ENCODE measurements at regions not wholly inside any gene's neighbourhood (a gene's known extent, or its start where the extent isn't known, plus 50 kb on each side); places are given as distances from the start of the nearest gene placed in this dataset.

- H3K4me1 ChIP-seq: no peaks in the 10 kb centered on the region
- H3K9me3 ChIP-seq: no peaks in the 10 kb centered on the region
- H3K27ac ChIP-seq: no peak overlapping the region
- intact Hi-C loops (cut with DNase I; ENCODE audit: low total_unique reads): no loop called here
- H3K36me3 ChIP-seq: no peaks in the 10 kb centered on the region
- ATAC-seq: no peak
- H3K4me3 ChIP-seq: no peak overlapping the region
- no peaks in the 10 kb centered on the region for H3K27me3 ChIP-seq
- no peak for DNase-seq
- in situ Hi-C loops (cut with MboI; ENCODE audit: low sequenced_read_pairs in 4 of 4): no loop called here
- no peak for TF ChIP-seq POLR2A (IDR thresholded peaks at IDR 0.05)
- TF ChIP-seq CTCF (IDR thresholded peaks at IDR 0.05 in 4 of 5, conservative IDR thresholded peaks at IDR 0.05 in 1 of 5): no peak
These were observed 1176.2 kb downstream of the PCDH7 start for GRCh38 chr4:31896349-31896748.

GRCh38 chr4:31905363-31905762 lies 1185.2 kb downstream of the PCDH7 start:
- H3K27ac ChIP-seq: no peak overlapping the region
- H3K36me3 ChIP-seq: no peaks in the 10 kb centered on the region
- ATAC-seq (no peak), DNase-seq (no peak)
- H3K9me3 ChIP-seq: no peaks in the 10 kb centered on the region
- no peak for TF ChIP-seq CTCF (IDR thresholded peaks at IDR 0.05 in 4 of 5, conservative IDR thresholded peaks at IDR 0.05 in 1 of 5)
- no peak for TF ChIP-seq POLR2A (IDR thresholded peaks at IDR 0.05)
- no peaks in the 10 kb centered on the region for H3K4me1 ChIP-seq
- no peaks in the 10 kb centered on the region for H3K27me3 ChIP-seq
- in situ Hi-C loops (cut with MboI; ENCODE audit: low sequenced_read_pairs in 4 of 4) (no loop called here), intact Hi-C loops (cut with DNase I; ENCODE audit: low total_unique reads) (no loop called here)
- no peak overlapping the region for H3K4me3 ChIP-seq

- in situ Hi-C loops (cut with MboI; ENCODE audit: low sequenced_read_pairs in 4 of 4) (no loop called here), intact Hi-C loops (cut with DNase I; ENCODE audit: low total_unique reads) (no loop called here)
- no peak overlapping the region for H3K4me3 ChIP-seq
- DNase-seq (no peak), ATAC-seq (no peak)
- no peaks in the 10 kb centered on the region for H3K27me3 ChIP-seq
- TF ChIP-seq POLR2A (IDR thresholded peaks at IDR 0.05): no peak
- TF ChIP-seq CTCF (IDR thresholded peaks at IDR 0.05 in 4 of 5, conservative IDR thresholded peaks at IDR 0.05 in 1 of 5): no peak
- H3K36me3 ChIP-seq: no peaks in the 10 kb centered on the region
- no peaks in the 10 kb centered on the region for H3K4me1 ChIP-seq
- no peak overlapping the region for H3K27ac ChIP-seq
- peaks cover 0 to 5% (median 0%) of the 10 kb centered on the region in 3 donors for H3K9me3 ChIP-seq
These were observed 1188.1 kb downstream of the PCDH7 start for GRCh38 chr4:31908261-31908660.

- no peak overlapping the region for H3K4me3 ChIP-seq
- no peaks in the 10 kb centered on the region for H3K27me3 ChIP-seq
- TF ChIP-seq CTCF (IDR thresholded peaks at IDR 0.05 in 4 of 5, conservative IDR thresholded peaks at IDR 0.05 in 1 of 5) (no peak), POLR2A (IDR thresholded peaks at IDR 0.05) (no peak)
- intact Hi-C loops (cut with DNase I; ENCODE audit: low total_unique reads) (no loop called here), in situ Hi-C loops (cut with MboI; ENCODE audit: low sequenced_read_pairs in 4 of 4) (no loop called here)
- no peaks in the 10 kb centered on the region for H3K4me1 ChIP-seq
- no peaks in the 10 kb centered on the region for H3K9me3 ChIP-seq
- ATAC-seq: no peak
- DNase-seq: no peak
- H3K27ac ChIP-seq: no peak overlapping the region
- no peaks in the 10 kb centered on the region for H3K36me3 ChIP-seq
These were observed 1197.2 kb downstream of the PCDH7 start for GRCh38 chr4:31917334-31917733.

- TF ChIP-seq POLR2A (IDR thresholded peaks at IDR 0.05) (no peak), CTCF (IDR thresholded peaks at IDR 0.05 in 4 of 5, conservative IDR thresholded peaks at IDR 0.05 in 1 of 5) (no peak)
- Histone ChIP-seq H3K27ac (no peak overlapping the region), H3K36me3 (no peaks in the 10 kb centered on the region), H3K27me3 (no peaks in the 10 kb centered on the region), H3K9me3 (no peaks in the 10 kb centered on the region), H3K4me1 (no peaks in the 10 kb centered on the region), H3K4me3 (no peak overlapping the region)
- intact Hi-C loops (cut with DNase I; ENCODE audit: low total_unique reads) (no loop called here), in situ Hi-C loops (cut with MboI; ENCODE audit: low sequenced_read_pairs in 4 of 4) (no loop called here)
- ATAC-seq (no peak), DNase-seq (no peak)
These were observed 1198.7 kb downstream of the PCDH7 start for GRCh38 chr4:31918891-31919290.
